DND-41 (cell line): ENCODE measurements at regions not wholly inside any gene's neighbourhood (a gene's known extent, or its start where the extent isn't known, plus 50 kb on each side); places are given as distances from the start of the nearest gene placed in this dataset.

Experiments used
- ATAC-seq: fragments of 200-7000 bp; cut with Tn5 transposase; 3 replicates; pipeline ENCODE4 v1.9.1; 2021; ENCODE audit warnings: low read depth; ENCODE audit not compliant: insufficient read depth
- DNase-seq: peaks from one replicate; pipeline ENCODE4 v3.0.0-alpha.2; 2020
- H2AFZ ChIP-seq: 2 replicates; pipeline ENCODE4 v1.6.0; 2012; ENCODE audit warnings: low read depth, low read length
- H3K27ac ChIP-seq: 2 replicates; pipeline ENCODE4 v1.5.1; 2012; ENCODE audit warnings: low read length, inconsistent platforms
- H3K27me3 ChIP-seq: fragments of 200-600 bp; sonication (generic); 2 replicates; pipeline ENCODE4 v1.6.0; 2012; ENCODE audit warnings: low read length, mild to moderate bottlenecking, inconsistent platforms; ENCODE audit not compliant: insufficient read depth, poor library complexity
- H3K36me3 ChIP-seq: 2 replicates; pipeline ENCODE4 v1.5.1; 2012; ENCODE audit warnings: low read length, inconsistent platforms; ENCODE audit not compliant: insufficient read depth
- H3K4me1 ChIP-seq: 2 replicates; pipeline ENCODE4 v1.5.1; 2012; ENCODE audit warnings: mild to moderate bottlenecking, low read length; ENCODE audit not compliant: insufficient read depth
- H3K4me2 ChIP-seq: 2 replicates; pipeline ENCODE4 v1.6.0; 2012; ENCODE audit warnings: mild to moderate bottlenecking, moderate library complexity, low read length, inconsistent platforms; ENCODE audit not compliant: insufficient read depth
- H3K4me3 ChIP-seq, 2 experiments: fragments of 200-600 bp in 1 of 2; shearing (Covaris generic) in 1 of 2; 2 replicates each; pipeline ENCODE4 v1.5.1; 2012 to 2016; ENCODE audit warnings: inconsistent platforms in 2 of 2, low read length in 2 of 2, mild to moderate bottlenecking in 2 of 2, low read depth in 1 of 2, moderate library complexity in 1 of 2
- H3K79me2 ChIP-seq: 2 replicates; pipeline ENCODE4 v1.6.0; 2012; ENCODE audit warnings: low read length, inconsistent platforms; ENCODE audit not compliant: insufficient read depth
- H3K9ac ChIP-seq: 2 replicates; pipeline ENCODE4 v1.6.0; 2012; ENCODE audit warnings: low read depth, mild to moderate bottlenecking, inconsistent platforms, low read length, moderate library complexity
- H3K9me3 ChIP-seq: 2 replicates; pipeline ENCODE4 v1.5.1; 2012; ENCODE audit warnings: low read length, moderate library complexity, mild to moderate bottlenecking, inconsistent platforms; ENCODE audit not compliant: insufficient read depth, severe bottlenecking
- H4K20me1 ChIP-seq: 2 replicates; pipeline ENCODE4 v1.6.0; 2012; ENCODE audit warnings: low read length; ENCODE audit not compliant: insufficient read depth
- EZH2 ChIP-seq: IDR thresholded peaks from 3 replicates; pipeline ENCODE4 v1.6.1; 2012; ENCODE audit warnings: borderline replicate concordance, low read depth, mild to moderate bottlenecking, moderate library complexity, low read length, inconsistent platforms; ENCODE audit not compliant: severe bottlenecking
- TF ChIP-seq, protein P1 (sequence below): IDR thresholded peaks from 2 replicates; pipeline ENCODE4 v1.5.1; 2012; ENCODE audit warnings: borderline replicate concordance, low read length, moderate library complexity, mild to moderate bottlenecking; ENCODE audit not compliant: poor library complexity, severe bottlenecking; ENCODE audit errors: extremely low read depth

DNA sequence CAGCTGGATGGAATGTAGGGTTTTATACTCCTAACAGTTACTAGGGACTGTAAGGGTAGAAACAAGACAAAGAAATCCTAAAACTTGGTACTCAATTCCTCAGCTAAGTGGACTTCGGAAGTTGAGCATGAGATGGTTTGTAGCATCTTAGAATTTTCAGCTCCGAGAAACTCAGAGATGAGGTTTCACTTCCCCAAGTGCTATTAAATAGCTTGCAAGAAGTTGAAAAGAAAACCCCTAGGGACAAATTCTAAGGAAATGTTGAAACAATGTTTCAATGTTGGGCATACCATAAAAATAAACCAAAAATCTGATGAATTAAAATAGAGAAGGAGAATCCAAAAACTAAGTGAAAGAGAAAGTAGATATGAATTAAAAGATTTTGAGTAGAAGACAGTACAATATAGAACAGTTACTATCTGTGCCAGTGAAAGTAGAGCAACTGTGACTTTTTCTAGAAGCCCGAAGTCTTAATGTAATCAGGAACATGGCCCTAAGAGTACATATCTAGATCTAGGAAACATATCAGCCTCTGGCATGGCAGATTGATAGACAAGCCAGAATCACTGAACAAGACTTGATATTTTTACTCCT is 308.6 kb upstream of the RGMB start:
- H3K4me2 ChIP-seq = no peak overlapping the region
- H3K27ac ChIP-seq = no peak overlapping the region
- no peaks in the 10 kb centered on the region for H4K20me1 ChIP-seq
- no peak for DNase-seq
- no peak overlapping the region for H3K4me3 ChIP-seq
- no peaks in the 10 kb centered on the region for H3K79me2 ChIP-seq
- no peak overlapping the region for H3K9ac ChIP-seq
- no peak for TF ChIP-seq EZH2
- TF ChIP-seq, protein P1, sequence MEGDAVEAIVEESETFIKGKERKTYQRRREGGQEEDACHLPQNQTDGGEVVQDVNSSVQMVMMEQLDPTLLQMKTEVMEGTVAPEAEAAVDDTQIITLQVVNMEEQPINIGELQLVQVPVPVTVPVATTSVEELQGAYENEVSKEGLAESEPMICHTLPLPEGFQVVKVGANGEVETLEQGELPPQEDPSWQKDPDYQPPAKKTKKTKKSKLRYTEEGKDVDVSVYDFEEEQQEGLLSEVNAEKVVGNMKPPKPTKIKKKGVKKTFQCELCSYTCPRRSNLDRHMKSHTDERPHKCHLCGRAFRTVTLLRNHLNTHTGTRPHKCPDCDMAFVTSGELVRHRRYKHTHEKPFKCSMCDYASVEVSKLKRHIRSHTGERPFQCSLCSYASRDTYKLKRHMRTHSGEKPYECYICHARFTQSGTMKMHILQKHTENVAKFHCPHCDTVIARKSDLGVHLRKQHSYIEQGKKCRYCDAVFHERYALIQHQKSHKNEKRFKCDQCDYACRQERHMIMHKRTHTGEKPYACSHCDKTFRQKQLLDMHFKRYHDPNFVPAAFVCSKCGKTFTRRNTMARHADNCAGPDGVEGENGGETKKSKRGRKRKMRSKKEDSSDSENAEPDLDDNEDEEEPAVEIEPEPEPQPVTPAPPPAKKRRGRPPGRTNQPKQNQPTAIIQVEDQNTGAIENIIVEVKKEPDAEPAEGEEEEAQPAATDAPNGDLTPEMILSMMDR = no peak
- no peaks in the 10 kb centered on the region for H3K27me3 ChIP-seq
- no peak for ATAC-seq
- no peaks in the 10 kb centered on the region for H3K36me3 ChIP-seq
- H2AFZ ChIP-seq = no peak overlapping the region
- H3K9me3 ChIP-seq = no peaks in the 10 kb centered on the region
- no peaks in the 10 kb centered on the region for H3K4me1 ChIP-seq

DNA sequence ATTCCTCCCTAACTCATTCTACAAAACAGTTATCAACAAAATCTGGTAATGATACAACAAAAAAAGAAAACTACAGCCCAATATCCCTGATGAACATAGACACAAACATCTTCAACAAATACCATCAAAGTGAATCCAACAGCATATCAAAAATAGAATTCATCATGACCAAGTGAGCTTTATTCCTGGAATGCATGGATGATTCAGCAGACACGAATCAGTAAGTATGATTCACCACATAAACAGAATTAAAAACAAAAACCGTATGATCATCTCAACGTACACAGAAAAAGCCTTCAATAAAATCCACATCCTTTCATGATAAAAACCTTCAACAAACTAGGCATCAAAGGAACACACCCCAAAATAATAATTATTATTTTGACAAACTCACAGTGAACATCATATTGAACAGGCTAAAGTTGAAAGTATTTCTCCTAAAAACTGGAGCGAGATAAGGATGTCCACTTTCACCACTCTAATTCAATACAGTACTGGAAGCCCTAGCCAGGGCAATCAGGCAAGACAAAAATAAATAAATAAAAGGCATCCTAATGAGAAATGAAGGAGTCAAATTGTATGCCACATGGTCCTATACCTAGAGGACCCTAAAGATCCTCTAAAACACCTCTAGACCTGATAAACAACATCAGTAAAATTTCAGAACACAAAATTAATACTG is 305.1 kb upstream of the RGMB start:
- DNase-seq = no peak
- Histone ChIP-seq H3K9ac (no peak overlapping the region), H3K27ac (no peak overlapping the region), H3K4me3 (no peak overlapping the region), H3K36me3 (no peaks in the 10 kb centered on the region), H2AFZ (no peak overlapping the region), H3K9me3 (no peaks in the 10 kb centered on the region), H3K79me2 (no peaks in the 10 kb centered on the region), H3K27me3 (no peaks in the 10 kb centered on the region), H3K4me1 (no peaks in the 10 kb centered on the region), H3K4me2 (no peak overlapping the region), H4K20me1 (no peaks in the 10 kb centered on the region)
- TF ChIP-seq, protein P1 = no peak
- no peak for TF ChIP-seq EZH2
- no peak for ATAC-seq

DNA sequence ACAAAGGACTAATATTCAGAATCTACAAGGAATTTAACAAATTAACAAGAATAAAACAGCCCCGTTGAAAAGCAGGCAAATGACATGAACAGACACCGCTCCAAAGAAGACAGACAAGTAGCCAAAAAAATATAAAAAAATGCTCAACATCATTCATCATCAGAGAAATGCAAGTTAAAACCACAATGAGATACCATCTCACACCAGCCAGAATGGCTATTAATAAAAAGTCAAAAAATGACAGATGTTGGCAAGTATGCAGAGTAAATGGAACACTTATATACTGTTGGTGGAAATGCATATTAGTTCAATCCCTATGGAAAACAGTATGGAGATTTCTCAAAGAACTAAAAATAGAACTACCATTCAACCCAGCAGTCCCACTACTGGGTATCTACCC is 302.7 kb upstream of the RGMB start:
- no peak for DNase-seq
- ATAC-seq = no peak
- no peak for TF ChIP-seq EZH2
- TF ChIP-seq, protein P1 = no peak

More for the DNA sequence above, 302.7 kb upstream of the RGMB start:
- no peaks in the 10 kb centered on the region for H4K20me1 ChIP-seq
- no peak overlapping the region for H3K9ac ChIP-seq
- no peaks in the 10 kb centered on the region for H3K9me3 ChIP-seq
- H3K4me3 ChIP-seq = no peak overlapping the region
- no peaks in the 10 kb centered on the region for H3K79me2 ChIP-seq
- H3K4me2 ChIP-seq = no peak overlapping the region
- H3K4me1 ChIP-seq = no peaks in the 10 kb centered on the region
- no peak overlapping the region for H3K27ac ChIP-seq
- H2AFZ ChIP-seq = no peak overlapping the region
- no peaks in the 10 kb centered on the region for H3K36me3 ChIP-seq
- no peaks in the 10 kb centered on the region for H3K27me3 ChIP-seq
